NCI-H1105 (cell line): ENCODE measurements at regions not wholly inside any gene's neighbourhood (a gene's known extent, or its start where the extent isn't known, plus 50 kb on each side); places are given as distances from the start of the nearest gene placed in this dataset.

ENCODE experiments used
- DNase-seq: peaks from one replicate; lab custom pipeline; 2025; lab: John Stamatoyannopoulos, UW

DNA sequence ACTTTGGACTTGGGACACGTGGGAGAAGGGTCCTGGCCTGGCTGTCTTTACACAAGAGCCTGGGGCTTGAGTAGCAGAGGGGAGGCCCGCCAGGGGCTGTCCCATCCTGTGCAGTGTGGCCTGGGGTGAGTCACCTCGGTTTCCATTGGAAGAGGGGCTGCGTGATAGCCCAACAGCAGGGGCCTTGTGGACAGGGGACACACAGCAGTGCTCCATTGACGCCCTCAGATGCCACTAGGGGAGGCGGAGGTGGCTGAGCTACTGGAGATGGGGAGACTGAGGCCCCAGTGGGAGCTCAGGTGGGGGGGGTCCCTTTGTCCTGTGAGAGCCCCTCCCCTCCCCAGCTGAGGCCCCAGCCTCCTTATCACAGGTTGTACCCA, 50.0 kb upstream of the RNU6ATAC start:
- no peak for DNase-seq

DNA sequence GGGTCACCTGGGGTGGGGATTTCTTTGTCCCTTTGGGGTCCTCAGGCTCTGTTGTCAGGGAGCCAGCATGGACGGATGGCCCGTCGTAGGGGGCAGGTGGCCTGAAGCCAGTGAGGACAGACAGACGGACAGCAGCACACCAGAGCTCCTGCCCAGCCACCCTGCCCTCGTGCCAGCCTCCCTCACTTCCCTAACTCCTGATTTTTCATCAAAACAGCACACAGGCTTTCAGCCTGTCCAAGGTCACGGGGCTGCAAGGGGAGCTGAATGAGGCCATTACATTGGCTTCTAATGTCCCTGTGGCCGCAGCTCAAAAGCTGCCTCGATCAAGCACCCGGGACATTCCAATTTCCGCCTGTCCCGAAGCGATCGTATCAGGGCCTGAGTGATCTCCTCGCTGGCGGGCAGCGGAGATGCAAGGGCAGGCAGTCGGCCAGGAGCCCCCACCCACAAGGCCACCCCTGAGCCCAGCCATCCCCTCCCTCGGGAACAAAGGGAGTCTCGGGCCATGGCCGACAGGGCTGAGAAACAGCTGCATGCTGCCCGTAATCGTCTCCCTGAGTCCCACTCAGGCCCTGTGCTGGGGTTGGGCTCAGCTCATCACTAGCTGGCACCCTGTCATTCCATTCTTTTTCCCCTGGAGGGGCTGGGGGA, 50.5 kb upstream of the RNU6ATAC start:
- no peak for DNase-seq

DNA sequence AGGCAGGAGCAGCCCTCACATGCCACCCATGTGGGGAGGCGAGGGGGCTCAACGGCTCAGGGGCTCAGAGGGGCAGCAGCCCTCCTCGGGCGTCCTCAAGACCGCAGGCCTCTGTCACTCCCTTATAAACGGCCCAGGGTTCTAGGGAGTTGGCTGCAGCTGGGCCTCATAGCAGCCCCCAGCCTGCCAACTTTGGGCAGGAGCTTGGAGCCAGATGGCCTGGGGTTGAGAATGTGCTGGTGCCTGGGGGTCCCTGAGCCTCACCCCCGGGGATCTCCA, 51.0 kb upstream of the RNU6ATAC start:
- DNase-seq = no peak

DNA sequence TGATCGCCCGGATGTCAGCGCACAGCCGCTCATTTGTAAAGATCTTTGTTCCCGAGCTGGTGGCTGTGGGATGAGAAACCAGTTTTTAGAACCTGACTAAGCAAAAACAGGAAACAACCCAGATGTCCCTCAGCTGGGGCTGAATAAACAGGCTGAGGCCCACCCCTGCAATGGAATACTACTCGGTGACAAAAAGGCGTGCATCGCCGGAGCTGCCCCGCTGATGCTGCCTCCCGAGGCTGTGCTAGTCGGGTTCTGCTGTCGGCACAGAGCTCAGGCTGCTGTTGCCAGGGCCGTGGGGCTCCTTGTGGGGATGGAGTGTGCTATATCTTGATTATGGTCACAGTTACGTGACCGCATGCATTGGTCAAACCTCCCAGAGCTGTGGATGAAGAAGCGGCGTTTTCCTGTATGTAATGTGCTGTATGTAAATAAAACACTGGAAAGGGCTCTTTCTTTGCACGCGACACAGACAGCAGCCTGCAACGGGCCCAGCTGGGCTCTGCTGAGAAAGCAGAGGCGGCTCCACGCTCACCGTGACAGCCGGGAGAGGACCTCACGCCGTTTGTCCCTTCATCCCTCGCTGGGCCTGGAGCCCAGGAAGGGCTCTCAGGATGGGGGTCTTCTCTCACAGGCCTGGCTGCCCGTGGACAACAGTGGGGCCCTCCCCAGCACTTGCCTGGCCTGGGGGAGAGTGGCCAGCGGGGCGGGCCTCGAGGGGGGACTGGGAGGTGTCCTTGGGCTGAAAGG, 51.5 kb upstream of the RNU6ATAC start:
- no peak for DNase-seq

DNA sequence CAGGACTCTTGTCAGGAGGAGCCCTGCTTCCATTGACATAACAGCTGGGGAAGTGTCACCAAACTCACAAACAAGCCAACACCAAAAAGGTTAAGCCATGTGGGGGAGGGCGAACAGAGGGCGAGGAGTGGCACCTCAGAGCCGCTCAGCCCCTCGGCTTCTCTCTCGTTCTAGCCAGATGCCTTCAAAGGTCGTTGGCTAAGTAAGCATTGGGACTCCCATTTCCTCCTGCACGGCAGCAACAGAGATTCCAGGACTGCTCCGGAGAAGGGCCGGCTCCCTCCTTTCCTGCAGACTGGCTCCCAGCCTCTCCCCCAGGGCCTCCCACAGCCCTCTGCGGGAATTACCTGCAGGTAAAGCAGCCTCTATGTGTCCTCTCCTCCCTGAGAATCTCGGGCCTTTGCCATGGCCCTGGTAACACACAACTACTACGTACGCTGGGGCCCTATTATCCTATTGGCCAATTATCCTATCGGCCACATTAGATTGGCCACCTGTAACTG, 52.1 kb upstream of the RNU6ATAC start:
- DNase-seq = no peak

DNA sequence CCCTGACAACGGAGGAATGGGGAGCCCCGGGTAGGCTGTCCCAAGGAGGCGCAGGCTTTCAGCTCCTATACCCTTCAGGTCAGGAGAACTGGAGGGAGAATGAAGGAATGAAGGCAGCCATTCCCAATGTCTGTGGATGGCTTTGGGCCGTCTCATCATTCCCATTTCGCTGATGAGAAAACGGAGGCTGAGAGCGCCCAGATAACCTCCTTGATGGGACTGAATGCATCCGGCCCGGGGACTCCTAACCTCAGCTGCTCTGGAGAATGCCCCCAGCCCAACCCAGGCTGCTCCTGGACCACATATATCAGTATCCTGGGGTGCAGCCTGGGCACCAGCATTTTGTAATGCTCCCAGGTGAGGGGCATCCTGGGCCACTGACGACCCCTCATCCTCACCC, 52.6 kb upstream of the RNU6ATAC start:
- no peak for DNase-seq

DNA sequence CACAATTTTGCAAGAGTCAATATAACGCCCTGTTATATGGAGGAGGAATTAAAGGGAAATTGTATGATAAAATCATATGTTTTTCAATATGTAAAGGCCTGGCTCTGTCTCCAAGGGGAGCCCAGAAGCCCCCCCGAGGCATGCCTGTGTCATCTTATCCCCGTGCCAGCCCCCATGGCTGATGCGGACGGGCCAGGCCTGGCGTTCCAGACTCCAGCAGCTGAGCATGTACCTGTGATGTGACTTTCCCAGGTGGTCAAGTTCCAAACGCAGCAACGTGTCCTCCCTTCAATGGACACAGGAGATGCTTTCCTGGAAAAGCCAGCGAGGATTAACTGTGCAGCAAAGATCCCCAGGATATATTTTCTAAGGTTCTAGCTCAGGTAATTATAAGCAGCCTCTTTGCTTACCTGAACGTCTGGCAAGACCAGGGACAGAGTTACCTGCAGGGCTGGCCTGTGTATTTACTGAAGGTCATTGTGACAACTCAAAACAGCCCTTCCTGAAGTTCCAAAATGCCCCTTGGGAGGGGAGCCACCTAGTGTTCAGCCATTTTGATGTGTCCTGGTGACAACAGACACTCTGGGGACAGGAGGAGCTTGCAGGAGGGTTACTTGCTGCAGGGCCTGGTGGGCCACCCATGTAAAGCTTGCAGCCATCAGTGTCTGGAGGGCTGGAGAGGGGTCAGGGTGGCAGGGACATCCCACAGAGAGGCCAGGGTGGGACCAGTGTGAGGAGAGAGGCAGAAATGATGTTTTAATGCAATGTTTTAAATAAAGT, 53.3 kb upstream of the RNU6ATAC start:
- DNase-seq = no peak

DNA sequence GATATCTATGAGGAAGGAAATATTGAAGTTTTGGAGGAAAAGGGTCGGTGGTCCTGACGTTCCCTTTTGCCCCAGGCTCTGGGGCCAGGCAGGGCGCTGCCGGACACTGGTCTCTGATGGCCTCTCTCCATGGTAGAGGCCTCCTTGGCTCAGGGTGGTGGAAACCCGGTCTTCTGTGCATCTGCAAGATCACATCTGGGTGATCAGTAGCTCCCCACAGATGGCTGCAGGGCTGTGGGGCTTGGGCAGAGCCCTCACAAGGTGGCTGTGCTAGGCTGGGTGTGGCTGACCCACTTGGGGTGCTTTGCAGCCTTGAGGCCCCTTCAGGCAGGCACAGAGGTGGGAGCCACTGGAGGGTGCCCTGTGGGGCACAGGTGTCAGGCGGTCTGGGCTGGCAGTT, 53.9 kb upstream of the RNU6ATAC start:
- DNase-seq = no peak

DNA sequence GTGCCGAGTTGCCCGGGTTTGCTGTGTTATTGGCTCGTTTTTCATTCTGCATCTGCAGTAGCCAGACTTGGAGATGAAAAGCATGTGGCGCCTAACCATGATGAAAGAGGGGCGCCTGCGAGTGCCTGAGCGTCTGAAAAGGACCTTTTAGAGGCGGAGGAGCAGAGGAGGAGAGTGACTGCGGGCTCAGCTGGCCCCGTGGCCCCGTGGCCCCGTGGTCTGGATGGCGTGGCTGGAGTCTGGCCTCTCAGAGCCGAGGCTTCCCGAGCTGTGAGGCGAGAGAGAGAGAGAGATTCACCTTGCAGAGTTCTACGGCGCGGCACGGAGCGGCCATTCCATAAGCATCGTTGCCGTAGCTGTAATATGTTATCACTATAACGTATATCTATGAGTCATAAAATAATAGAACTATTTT, 55.3 kb upstream of the RNU6ATAC start:
- no peak for DNase-seq

DNA sequence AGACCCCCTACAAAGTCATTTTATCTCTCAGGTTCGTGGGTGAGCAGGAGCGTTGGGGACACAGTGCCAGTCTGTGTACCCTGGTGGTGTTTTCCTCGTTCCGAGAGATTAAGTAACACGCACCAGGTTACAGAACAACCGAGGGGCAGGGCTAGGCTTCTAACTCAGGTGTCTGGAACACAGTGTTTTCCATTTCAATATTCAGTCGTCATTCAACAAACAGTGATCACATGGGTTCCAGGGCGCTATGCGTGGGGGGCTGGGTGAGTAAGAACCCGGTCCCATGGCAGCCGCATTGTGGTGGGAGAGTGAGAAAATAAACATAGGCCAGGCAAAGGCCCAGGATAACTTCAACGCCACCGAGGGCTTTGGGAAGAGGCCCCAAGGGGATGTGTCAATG, 55.9 kb upstream of the RNU6ATAC start:
- DNase-seq = no peak

DNA sequence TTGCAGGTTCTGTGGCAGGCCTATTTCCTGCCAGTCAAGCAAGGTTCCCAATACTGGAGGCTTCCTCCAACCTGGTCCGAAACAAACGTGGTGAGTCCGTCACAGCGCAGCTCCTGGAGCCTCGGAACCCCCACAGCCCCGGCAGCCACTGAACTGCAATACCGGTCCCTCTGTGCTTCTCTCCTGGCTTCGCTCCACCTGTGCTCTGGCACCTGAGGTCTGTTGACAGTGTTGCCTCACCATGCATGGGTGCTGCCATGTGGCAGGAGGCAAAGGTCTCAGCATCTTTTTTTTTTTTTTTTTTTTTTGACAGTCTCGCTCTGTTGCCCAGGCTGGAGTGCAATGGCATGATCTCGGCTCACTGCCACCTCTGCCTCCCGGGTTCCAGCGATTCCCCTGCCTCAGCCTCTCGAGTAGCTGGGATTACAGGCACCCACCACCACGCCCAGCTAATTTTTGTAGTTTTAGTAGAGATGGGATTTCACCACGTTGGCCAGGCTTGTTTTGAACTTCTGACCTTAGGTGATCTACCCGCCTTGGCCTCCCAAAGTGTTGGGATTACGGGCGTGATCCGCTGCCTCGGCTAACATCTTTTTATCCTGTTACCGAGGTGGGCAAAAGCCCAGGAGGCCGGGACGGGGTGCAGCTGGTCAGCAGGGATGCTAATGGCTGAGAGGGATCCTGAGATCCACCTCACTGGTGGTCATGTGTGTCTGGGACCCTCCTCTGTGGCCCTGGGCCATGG, 57.1 kb upstream of the RNU6ATAC start:
- no peak for DNase-seq

DNA sequence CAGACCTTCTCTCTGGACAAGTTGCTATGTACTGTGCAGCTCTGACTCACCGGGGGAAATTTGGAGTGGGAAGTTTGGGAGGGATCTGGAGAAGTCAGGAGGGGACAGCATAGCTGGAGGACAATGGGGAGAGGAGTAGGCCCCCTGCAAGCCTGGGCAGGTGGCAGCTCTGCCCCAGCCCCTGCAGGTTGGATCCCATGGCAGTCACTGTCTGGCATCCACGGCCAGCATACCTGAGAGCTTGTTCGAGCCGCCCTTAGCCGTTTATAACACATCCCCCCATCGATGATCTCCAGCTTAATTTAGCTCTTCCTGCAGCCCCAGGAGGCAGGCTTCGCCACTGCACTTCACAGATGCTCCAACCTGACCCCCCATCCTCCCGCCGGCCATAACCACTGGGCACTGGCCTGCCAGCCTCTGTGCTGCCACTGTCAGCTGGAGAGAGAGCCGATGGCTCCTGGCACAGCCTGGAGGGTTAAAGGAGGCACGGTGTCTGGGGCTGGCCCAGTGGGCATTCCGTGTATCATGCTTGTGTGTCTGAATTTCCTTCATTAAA, 57.7 kb upstream of the RNU6ATAC start:
- no peak for DNase-seq

DNA sequence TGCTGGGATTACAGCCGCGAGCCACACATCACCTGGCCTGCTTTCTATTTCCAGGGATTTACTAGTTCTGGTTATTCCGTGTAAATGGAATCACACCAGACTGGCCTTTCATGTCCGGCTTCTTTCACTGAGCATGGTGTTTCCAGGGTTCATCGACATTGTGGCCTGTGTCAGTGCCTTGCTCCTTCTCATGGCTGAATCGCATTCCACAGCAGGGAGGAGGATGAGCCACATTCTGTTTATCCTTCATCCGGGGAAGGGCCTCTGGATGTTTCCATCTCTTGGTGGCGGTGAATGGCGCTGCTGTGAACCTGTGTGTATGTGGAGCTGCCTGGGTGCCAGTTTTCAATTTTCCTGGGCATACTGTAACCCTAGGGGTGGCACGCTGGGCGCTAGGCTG, 58.7 kb upstream of the RNU6ATAC start:
- DNase-seq = no peak

DNA sequence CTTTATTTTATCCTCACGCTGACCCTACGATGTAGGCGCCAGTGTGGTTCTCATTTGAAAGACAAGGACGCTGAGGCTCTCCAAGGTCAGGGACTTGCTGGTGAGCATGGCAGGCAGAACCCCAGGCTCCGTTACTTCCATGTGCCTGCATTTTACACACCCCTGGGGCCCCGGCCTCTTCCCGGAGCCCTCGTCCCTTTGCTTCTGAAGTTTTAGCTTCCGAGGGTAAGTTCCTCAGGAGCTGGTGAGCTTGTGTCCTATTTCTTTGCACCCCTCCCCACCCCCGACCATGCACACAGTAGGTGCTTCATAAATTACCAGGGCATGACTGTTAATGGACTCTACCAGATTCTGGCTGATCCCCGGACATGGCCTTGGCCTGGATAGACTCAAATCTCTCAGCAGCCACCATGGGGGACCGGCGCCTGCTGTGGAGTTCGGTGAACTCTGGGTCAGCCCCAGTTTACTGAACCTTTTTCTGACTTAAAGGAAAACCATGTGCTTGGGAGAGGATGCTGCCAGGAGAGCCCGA, 59.3 kb upstream of the RNU6ATAC start:
- no peak for DNase-seq

DNA sequence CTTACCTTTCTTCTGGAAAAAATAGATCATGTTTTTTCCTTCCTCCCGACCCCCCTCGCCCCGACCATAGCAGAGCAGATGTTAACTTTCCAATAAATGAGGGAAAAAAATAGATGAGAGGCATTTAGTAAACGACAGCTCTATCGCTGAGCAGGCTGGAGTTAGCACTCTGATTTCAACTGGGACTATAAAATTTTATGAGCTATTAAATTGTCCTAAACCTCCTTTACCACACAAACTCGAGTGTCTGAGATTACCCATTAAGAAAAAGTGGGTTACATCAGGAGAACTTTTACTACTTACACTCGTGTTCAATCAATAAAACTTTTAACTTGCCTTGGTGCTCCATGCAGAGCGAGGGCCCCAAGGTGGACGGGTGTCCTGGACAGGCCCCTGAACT, 59.8 kb upstream of the RNU6ATAC start:
- no peak for DNase-seq

DNA sequence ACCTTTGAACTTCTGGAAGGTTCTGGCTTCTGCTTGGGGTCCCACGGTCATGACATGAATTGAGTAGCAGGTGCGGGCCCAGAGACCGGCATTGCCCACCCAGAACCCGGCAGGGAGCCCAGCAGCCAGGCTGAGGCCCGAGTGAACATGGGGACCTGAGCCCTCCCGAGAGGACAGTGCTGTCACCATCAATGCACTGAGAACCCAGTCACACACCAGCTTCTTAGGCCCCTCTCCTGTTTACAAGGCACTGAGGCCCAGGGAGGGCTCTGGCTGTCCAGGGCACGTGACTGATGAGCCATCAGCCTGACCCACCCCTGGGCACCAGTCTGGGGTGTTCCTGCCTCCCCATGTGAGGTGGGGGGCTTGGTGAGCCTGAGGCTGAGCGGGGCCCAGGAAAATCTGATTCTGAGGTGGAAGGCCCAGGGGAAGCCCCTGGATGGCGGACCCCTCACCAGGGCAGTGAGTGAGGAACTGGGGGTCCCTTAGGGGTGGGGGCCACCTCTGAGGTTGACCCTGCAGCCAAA, 60.3 kb upstream of the RNU6ATAC start:
- DNase-seq = no peak

DNA sequence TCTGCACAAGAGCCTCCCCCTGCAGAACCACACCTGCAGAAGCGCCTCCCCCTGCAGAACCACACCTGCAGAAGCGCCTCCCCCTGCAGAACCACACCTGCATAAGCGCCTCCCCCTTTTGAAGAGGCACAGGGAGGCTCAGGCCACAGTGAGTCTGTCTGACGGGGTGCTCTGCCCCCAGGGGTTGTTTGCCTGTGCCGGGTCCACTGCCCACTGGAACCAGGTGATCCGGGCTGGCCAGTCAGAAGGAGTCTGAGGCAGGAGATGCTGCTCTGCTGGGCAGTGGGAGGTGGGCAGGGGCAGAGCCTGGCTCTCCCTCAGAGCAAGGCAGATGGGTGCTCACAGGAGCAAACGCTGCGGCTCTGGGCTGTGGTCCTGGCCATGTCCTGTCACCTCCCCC, 60.8 kb upstream of the RNU6ATAC start:
- DNase-seq = no peak

DNA sequence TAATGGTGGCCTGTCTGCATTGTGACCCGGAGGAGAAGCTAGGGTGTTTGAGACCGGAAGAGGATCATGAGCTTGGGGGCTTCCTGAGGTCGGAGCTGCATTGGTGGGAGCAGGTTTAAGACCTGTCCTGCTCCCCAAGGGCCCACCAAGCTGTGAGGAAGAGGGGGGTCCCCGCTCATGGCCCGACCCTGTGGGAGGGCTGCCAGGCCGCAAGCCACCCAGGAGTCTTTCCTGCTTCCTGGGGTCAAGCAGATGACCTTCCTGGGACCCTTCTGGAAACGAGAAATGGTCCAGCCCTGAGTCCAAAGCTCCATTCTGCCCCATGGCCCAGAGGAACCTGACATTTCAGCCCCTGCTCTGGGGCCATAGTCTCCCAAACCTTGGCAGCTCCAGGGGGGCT, 61.5 kb upstream of the RNU6ATAC start:
- no peak for DNase-seq

DNA sequence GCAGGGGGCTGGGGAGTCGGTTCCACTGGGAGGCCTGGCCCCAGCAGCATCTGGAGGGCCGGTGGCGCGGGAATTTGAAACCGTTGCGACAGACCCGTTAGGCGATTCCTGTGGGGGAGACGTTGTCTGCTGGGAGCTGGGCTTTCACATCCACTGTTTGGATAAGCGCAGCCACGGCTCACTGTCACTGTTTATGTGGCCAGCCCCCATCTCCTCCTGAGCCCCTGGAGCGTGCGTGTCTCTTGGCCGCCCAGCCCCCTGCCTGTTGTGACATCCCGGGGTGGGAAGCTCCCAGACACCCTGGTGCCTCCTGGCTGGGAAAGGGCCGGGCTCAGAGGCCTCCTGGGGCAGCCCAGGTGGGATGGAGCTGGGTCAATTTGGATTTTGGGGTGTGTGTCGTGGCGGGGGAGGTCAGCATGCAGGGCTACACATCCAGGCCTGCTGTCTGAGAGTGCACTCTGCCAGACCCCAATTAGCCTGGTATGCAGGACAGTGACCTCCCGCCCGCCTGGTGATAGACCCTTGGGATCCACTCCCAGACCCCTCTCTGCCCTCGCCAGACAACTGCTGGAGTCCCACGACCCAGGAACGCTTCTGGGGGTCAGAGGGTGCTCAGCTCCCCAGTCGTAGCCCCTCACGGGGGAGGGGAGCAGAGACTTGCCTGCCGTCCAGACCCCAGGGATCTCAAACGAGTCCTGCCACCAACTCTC, 62.0 kb upstream of the RNU6ATAC start:
- DNase-seq = no peak

DNA sequence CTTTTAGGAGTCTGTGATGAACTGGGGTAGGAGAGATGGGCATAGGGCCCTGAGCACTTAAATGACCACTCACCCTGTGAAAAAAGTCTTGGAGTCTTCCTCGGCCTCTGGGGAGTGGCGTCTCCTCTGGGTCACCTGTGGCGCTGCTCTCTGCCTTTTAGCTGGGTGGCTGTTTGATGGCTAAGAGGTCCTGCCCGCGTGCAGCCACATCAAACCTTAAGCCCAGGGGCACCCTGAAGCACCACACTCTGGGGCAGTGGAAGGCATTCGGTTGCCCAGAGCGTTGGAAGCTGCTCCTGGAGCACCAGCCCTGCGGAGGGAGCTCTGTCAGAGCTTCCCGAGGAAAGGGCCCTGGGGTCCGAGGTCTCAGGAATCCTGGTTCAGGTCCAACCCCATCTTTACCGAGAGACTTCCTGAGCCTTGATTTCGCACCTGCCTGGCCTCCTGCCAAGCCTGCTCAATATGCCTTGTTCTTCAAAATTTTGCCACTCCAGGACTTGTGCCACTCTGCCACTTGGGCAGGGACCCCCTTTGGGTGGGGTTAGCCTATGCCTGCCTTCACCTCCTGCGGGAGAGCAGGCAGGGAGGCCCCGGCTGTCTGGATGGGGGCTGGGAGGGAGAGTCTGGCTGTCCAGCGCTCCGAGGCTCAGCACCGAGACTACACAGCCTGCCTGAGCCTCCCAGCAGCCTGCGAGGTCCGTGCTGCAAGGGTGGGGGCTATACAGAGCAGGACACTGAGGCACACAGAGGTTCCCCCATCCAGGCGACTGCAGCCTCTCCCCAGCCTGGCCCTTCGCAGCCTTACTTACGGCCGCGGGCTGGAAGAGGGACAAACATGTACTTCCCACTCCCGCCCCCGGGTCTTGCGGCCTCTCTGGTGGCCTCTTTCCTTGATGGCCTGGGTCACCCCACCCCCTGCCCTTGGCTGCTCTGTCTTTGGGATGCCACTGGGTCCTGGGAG, 63.4 kb upstream of the RNU6ATAC start:
- peak; percentile 12 for DNase-seq
